DND-41 (cell line): ENCODE measurements at regions not wholly inside any gene's neighbourhood (a gene's known extent, or its start where the extent isn't known, plus 50 kb on each side); places are given as distances from the start of the nearest gene placed in this dataset.

Experiments
- CTCF ChIP-seq: IDR thresholded peaks from 2 replicates; pipeline ENCODE4 v1.5.1; 2012; ENCODE audit warnings: borderline replicate concordance, low read length, moderate library complexity, mild to moderate bottlenecking; ENCODE audit not compliant: poor library complexity, severe bottlenecking; ENCODE audit errors: extremely low read depth
- EZH2 ChIP-seq: IDR thresholded peaks from 3 replicates; pipeline ENCODE4 v1.6.1; 2012; ENCODE audit warnings: borderline replicate concordance, low read depth, mild to moderate bottlenecking, moderate library complexity, low read length, inconsistent platforms; ENCODE audit not compliant: severe bottlenecking

GRCh38 chr3:124276539-124277143 is 284.7 kb upstream of the ROPN1 start:
- TF ChIP-seq EZH2 (no peak), CTCF (no peak)
